ENCODE measurements at regions not wholly inside any gene's neighbourhood (a gene's known extent, or its start where the extent isn't known, plus 50 kb on each side); places are given as distances from the start of the nearest gene placed in this dataset.

DNA sequence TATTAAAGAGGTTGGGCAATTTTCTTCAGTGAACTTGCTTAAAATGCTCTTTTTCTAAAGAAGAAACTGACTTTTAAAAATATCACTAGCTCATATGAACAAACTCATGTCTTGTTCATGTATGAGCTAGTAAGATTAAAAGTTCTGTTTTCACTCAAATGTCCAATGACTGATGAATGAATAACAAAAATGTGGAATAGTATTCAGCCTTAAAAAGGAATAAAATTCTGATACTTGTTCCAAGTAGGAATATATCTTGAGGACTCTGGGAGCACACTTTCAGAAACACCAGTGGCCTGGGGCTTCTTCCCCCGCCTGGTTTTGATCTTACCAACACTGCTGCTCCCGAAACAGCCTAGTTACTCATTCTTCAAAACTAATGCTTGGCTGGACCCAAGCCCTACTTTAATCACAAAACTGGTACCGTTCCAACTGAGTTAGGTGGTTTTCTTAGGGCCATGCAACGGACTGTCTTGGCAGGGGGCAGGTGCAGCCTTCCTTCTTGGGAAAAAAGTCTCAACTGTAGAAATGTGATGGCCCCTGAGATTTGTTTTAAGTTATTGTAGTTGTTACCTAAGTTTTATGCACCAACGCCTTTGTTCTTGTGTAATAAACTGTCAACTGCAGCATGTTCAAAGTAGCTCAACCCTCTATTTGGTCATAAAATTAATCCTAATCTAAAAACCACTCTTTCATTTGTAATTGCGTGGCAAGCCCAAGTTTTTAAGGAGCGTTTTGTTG, 116.0 kb downstream of the ETS2 start:
- H3K9me3 Mint-ChIP-seq = no peaks in the 10 kb centered on the region
- no peak overlapping the region for H3K27ac ChIP-seq (ENCODE audit: low read length)
- no peaks in the 10 kb centered on the region for H3K36me3 Mint-ChIP-seq
- H3K27ac Mint-ChIP-seq = no peak overlapping the region
- H3K4me1 Mint-ChIP-seq = no peaks in the 10 kb centered on the region
- no peak overlapping the region for H3K4me3 Mint-ChIP-seq
- H3K27me3 ChIP-seq (ENCODE audit: control insufficient read depth, insufficient read depth, low read length) = peaks cover 2% of the 10 kb centered on the region
- ATAC-seq (no peak), DNase-seq (no peak)
- no peaks in the 10 kb centered on the region for H3K36me3 ChIP-seq (ENCODE audit: control insufficient read depth, insufficient read depth, low read length)
- intact Hi-C loops (cut with micrococcal nuclease) = no loop called here
- H3K9me3 ChIP-seq (ENCODE audit: control insufficient read depth, insufficient read depth, low read length) = no peaks in the 10 kb centered on the region
- 83% methylated on average over 7 of the region's 7 CpGs for WGBS (ENCODE audit: insufficient coverage)
- no peaks in the 10 kb centered on the region for H3K4me1 ChIP-seq (ENCODE audit: control insufficient read depth, insufficient read depth, low read length)
- TF ChIP-seq CTCF (IDR thresholded peaks at IDR 0.05) = no peak
- peaks cover 12 to 17% of the 10 kb centered on the region in 2 donors for H3K27me3 Mint-ChIP-seq (ENCODE audit: low read depth in 2 of 2)
- H3K4me3 ChIP-seq (ENCODE audit: low read length) = no peak overlapping the region

DNA sequence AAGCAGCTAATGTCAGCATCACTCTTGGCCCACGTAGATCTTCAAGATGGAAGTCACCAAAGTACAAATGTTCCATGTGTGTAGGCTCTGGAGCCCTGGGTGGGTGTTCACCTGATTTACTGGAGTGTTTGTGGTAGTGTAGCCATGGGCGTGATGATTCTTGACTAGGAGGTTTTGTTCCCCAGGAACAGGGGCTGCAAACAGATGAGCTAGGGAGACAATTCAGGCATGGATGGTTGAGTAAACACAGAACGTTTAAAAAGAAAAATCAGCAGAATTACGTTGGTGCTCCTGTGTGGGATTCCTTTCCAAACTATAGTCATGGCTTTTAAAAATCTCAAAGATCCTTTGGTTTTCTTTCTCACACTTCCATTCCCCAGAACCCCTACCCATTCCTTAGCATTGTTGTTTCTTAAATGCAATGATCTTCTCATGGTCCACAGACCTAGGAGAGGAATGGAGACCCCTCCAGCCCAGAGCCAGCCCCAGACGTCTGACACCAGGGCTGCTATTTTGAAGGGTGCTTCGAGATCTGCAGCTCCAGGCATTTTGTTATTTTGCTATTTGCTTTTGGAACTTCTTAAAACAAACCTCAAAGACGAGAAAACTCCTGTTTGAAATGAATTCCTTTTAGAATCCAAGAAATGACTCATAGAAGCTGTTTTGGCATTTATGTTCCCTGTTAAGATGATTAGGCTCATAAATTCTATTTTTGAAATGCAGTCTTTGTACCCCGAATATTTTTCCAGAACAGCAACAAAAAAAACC, 115.1 kb downstream of the ETS2 start:
- no peak overlapping the region for H3K4me3 ChIP-seq (ENCODE audit: low read length)
- 57% methylated on average over 7 of the region's 8 CpGs for WGBS (ENCODE audit: insufficient coverage)
- H3K27me3 ChIP-seq (ENCODE audit: control insufficient read depth, insufficient read depth, low read length) = peaks cover under 1% of the 10 kb centered on the region
- no peak for TF ChIP-seq CTCF (IDR thresholded peaks at IDR 0.05)
- no peaks in the 10 kb centered on the region for H3K9me3 ChIP-seq (ENCODE audit: control insufficient read depth, insufficient read depth, low read length)
- H3K36me3 ChIP-seq (ENCODE audit: control insufficient read depth, insufficient read depth, low read length) = no peaks in the 10 kb centered on the region
- H3K4me3 Mint-ChIP-seq = no peak overlapping the region
- DNase-seq = no peak
- no peak overlapping the region for H3K27ac Mint-ChIP-seq
- no peaks in the 10 kb centered on the region for H3K9me3 Mint-ChIP-seq
- ATAC-seq = no peak
- peaks cover 11 to 12% of the 10 kb centered on the region in 2 donors for H3K27me3 Mint-ChIP-seq (ENCODE audit: low read depth in 2 of 2)
- H3K4me1 ChIP-seq (ENCODE audit: control insufficient read depth, insufficient read depth, low read length) = no peaks in the 10 kb centered on the region
- intact Hi-C loops (cut with micrococcal nuclease) = no loop called here
- no peaks in the 10 kb centered on the region for H3K4me1 Mint-ChIP-seq
- H3K27ac ChIP-seq (ENCODE audit: low read length) = no peak overlapping the region
- no peaks in the 10 kb centered on the region for H3K36me3 Mint-ChIP-seq

- ATAC-seq (no peak), DNase-seq (no peak)
- no peaks in the 10 kb centered on the region for H3K36me3 Mint-ChIP-seq
These were observed 113.0 kb downstream of the ETS2 start for GRCh38 chr21:38918607-38919346.

More at GRCh38 chr21:38918607-38919346, 113.0 kb downstream of the ETS2 start:
- intact Hi-C loops (cut with micrococcal nuclease) = no loop called here
- H3K9me3 Mint-ChIP-seq = no peaks in the 10 kb centered on the region
- H3K4me1 Mint-ChIP-seq = no peaks in the 10 kb centered on the region
- H3K27ac Mint-ChIP-seq = no peak overlapping the region
- Histone ChIP-seq H3K4me1 (ENCODE audit: control insufficient read depth, insufficient read depth, low read length) (no peaks in the 10 kb centered on the region), H3K27me3 (ENCODE audit: control insufficient read depth, insufficient read depth, low read length) (no peaks in the 10 kb centered on the region), H3K4me3 (ENCODE audit: low read length) (no peak overlapping the region), H3K27ac (ENCODE audit: low read length) (no peak overlapping the region), H3K9me3 (ENCODE audit: control insufficient read depth, insufficient read depth, low read length) (no peaks in the 10 kb centered on the region), H3K36me3 (ENCODE audit: control insufficient read depth, insufficient read depth, low read length) (no peaks in the 10 kb centered on the region)
- H3K4me3 Mint-ChIP-seq = no peak overlapping the region
- peaks cover 6 to 12% of the 10 kb centered on the region in 2 donors for H3K27me3 Mint-ChIP-seq (ENCODE audit: low read depth in 2 of 2)
- 88% methylated on average over 5 of the region's 5 CpGs for WGBS (ENCODE audit: insufficient coverage)
- no peak for TF ChIP-seq CTCF (IDR thresholded peaks at IDR 0.05)
